GM03348 (cell line): ENCODE measurements at regions not wholly inside any gene's neighbourhood (a gene's known extent, or its start where the extent isn't known, plus 50 kb on each side); places are given as distances from the start of the nearest gene placed in this dataset.
"Not testable (repeated sequence)": the region's sequence is repeated elsewhere in the genome, so short reads cannot be mapped to it uniquely, and the experiment has no call there.

Experiments
- DNase-seq: peaks from one replicate; pipeline ENCODE4 v3.0.0; 2012; ENCODE audit warnings: low spot score

GRCh38 chr3:21894459-21895340 lies 143.7 kb upstream of the ZNF385D start:
- DNase-seq = peak; percentile 39

- DNase-seq = no peak
Observed at GRCh38 chr3:21898316-21898715, 147.3 kb upstream of the ZNF385D start.

- no peak for DNase-seq
Observed at GRCh38 chr3:21901484-21901883, 150.5 kb upstream of the ZNF385D start.

GRCh38 chr3:21902956-21903355 lies 151.9 kb upstream of the ZNF385D start:
- DNase-seq = no peak

- no peak for DNase-seq
Observed at GRCh38 chr3:21909096-21909495, 158.1 kb upstream of the ZNF385D start.

- no peak for DNase-seq
Observed at GRCh38 chr3:21912711-21913110, 161.7 kb upstream of the ZNF385D start.

- DNase-seq = peak; percentile 21
Observed at GRCh38 chr3:21913791-21914190, 162.8 kb upstream of the ZNF385D start.

GRCh38 chr3:21914451-21914850 lies 163.4 kb upstream of the ZNF385D start:
- DNase-seq = no peak

- DNase-seq = no peak
Observed at GRCh38 chr3:21919383-21919782, 168.4 kb upstream of the ZNF385D start.

- peak; percentile 75 for DNase-seq
Observed at GRCh38 chr3:21920421-21920861, 169.4 kb upstream of the ZNF385D start.

- DNase-seq = not testable (repeated sequence)
Observed at GRCh38 chr3:21923156-21923555, 172.1 kb upstream of the ZNF385D start.

- no peak for DNase-seq
Observed at GRCh38 chr3:21927261-21927660, 176.3 kb upstream of the ZNF385D start.

- no peak for DNase-seq
Observed at GRCh38 chr3:21934591-21934990, 183.6 kb upstream of the ZNF385D start.

- DNase-seq = no peak
Observed at GRCh38 chr3:21936207-21936606, 185.2 kb upstream of the ZNF385D start.

- DNase-seq = no peak
Observed at GRCh38 chr3:21938267-21938681, 187.3 kb upstream of the ZNF385D start.

GRCh38 chr3:21942328-21942727 lies 191.3 kb upstream of the ZNF385D start:
- DNase-seq = peak; percentile 52

- no peak for DNase-seq
Observed at GRCh38 chr3:21944251-21944650, 193.2 kb upstream of the ZNF385D start.

- no peak for DNase-seq
Observed at GRCh38 chr3:21952856-21953255, 201.8 kb upstream of the ZNF385D start.

GRCh38 chr3:21954709-21955108 lies 203.7 kb upstream of the ZNF385D start:
- DNase-seq = peak; percentile 65

GRCh38 chr3:21955406-21955805 lies 204.4 kb upstream of the ZNF385D start:
- DNase-seq = no peak

GRCh38 chr3:21960033-21960432 lies 209.0 kb upstream of the ZNF385D start:
- no peak for DNase-seq

GRCh38 chr3:21962456-21962855 lies 211.4 kb upstream of the ZNF385D start:
- no peak for DNase-seq

GRCh38 chr3:21966457-21966856 lies 215.4 kb upstream of the ZNF385D start:
- not testable (repeated sequence) for DNase-seq

- DNase-seq = no peak
Observed at GRCh38 chr3:21979706-21980105, 228.7 kb upstream of the ZNF385D start.
